Neuronal stem cell (in vitro differentiated cells): ENCODE measurements at regions not wholly inside any gene's neighbourhood (a gene's known extent, or its start where the extent isn't known, plus 50 kb on each side); places are given as distances from the start of the nearest gene placed in this dataset.

Experiments used
- DNase-seq: peaks from one replicate; pipeline ENCODE4 v3.0.0-alpha.2; 2013; ENCODE audit warnings: low spot score
- H2AFZ ChIP-seq: one replicate; pipeline ENCODE4 v1.6.1; 2013; ENCODE audit warnings: mild to moderate bottlenecking, low read length, inconsistent platforms
- H2AK5ac ChIP-seq: 2 replicates; pipeline ENCODE4 v1.6.1; 2013; ENCODE audit warnings: low read depth, mild to moderate bottlenecking, inconsistent platforms, low read length, moderate library complexity, mixed read lengths
- H2BK120ac ChIP-seq: 2 replicates; pipeline ENCODE4 v1.6.1; 2013; ENCODE audit warnings: low read depth, mild to moderate bottlenecking, inconsistent platforms, low read length, moderate library complexity, mixed read lengths
- H2BK12ac ChIP-seq: one replicate; pipeline ENCODE4 v1.6.1; 2013; ENCODE audit warnings: low read length, inconsistent platforms
- H2BK15ac ChIP-seq: 2 replicates; pipeline ENCODE4 v1.6.1; 2013; ENCODE audit warnings: mild to moderate bottlenecking, low read length, inconsistent platforms, mixed read lengths
- H2BK5ac ChIP-seq: one replicate; pipeline ENCODE4 v1.6.1; 2013; ENCODE audit warnings: inconsistent platforms, mild to moderate bottlenecking, low read length, moderate library complexity
- H3K14ac ChIP-seq: one replicate; pipeline ENCODE4 v1.6.1; 2013; ENCODE audit warnings: low read length, inconsistent platforms
- H3K18ac ChIP-seq: 2 replicates; pipeline ENCODE4 v1.6.1; 2013; ENCODE audit warnings: low read length, inconsistent platforms
- H3K23ac ChIP-seq: 2 replicates; pipeline ENCODE4 v1.6.1; 2013; ENCODE audit warnings: low read depth, mild to moderate bottlenecking, mixed read lengths, low read length, inconsistent platforms; ENCODE audit not compliant: poor library complexity
- H3K27ac ChIP-seq: replicated peaks from 3 replicates; pipeline ENCODE4 v1.5.1; 2013; ENCODE audit warnings: low read length, inconsistent platforms
- H3K27me3 ChIP-seq, 3 experiments: 2 replicates each; pipeline ENCODE4 v1.6.1; 2013; ENCODE audit warnings: low read length in 3 of 3, mild to moderate bottlenecking in 2 of 3, inconsistent platforms in 1 of 3, low read depth in 1 of 3, mixed read lengths in 1 of 3, moderate library complexity in 1 of 3; ENCODE audit not compliant: control insufficient read depth in 3 of 3, insufficient read depth in 3 of 3
- H3K36me3 ChIP-seq, 2 donors: replicated peaks in 1 of 2; 2 replicates each; pipeline ENCODE4 v1.6.1; 2013; ENCODE audit warnings: low read length in 2 of 2; ENCODE audit not compliant: control insufficient read depth in 2 of 2, insufficient read depth in 2 of 2
- H3K4ac ChIP-seq: 2 replicates; pipeline ENCODE4 v1.6.1; 2013; ENCODE audit warnings: inconsistent platforms, mild to moderate bottlenecking, low read length, moderate library complexity
- H3K4me1 ChIP-seq, 2 donors: 1 replicate in 1 of 2; 2 replicates in 1 of 2; pipeline ENCODE4 v1.6.1; 2013; ENCODE audit warnings: low read length in 2 of 2, low read depth in 1 of 2; ENCODE audit not compliant: control insufficient read depth in 2 of 2, insufficient read depth in 1 of 2
- H3K4me2 ChIP-seq: one replicate; pipeline ENCODE4 v1.6.1; 2013; ENCODE audit warnings: mild to moderate bottlenecking, low read length, inconsistent platforms; ENCODE audit not compliant: insufficient read depth, poor library complexity, severe bottlenecking
- H3K4me3 ChIP-seq, 2 donors: 2 replicates each; pipeline ENCODE4 v1.5.1; 2013; ENCODE audit warnings: low read length in 2 of 2, mild to moderate bottlenecking in 2 of 2, inconsistent platforms in 1 of 2, moderate library complexity in 1 of 2
- H3K79me1 ChIP-seq: one replicate; pipeline ENCODE4 v1.6.1; 2013; ENCODE audit warnings: low read depth, mild to moderate bottlenecking, inconsistent platforms, low read length, moderate library complexity
- H3K9ac ChIP-seq: one replicate; pipeline ENCODE4 v1.6.1; 2013; ENCODE audit warnings: mild to moderate bottlenecking, low read depth, low read length, inconsistent platforms; ENCODE audit not compliant: poor library complexity
- H3K9me3 ChIP-seq, 2 donors: replicated peaks in 1 of 2; 2 replicates each; pipeline versions ENCODE3 to v1.6.1; 2013; ENCODE audit warnings: low read length in 2 of 2, mild to moderate bottlenecking in 2 of 2, inconsistent platforms in 1 of 2, low read depth in 1 of 2, mixed read lengths in 1 of 2, moderate library complexity in 1 of 2; ENCODE audit not compliant: control insufficient read depth in 2 of 2, insufficient read depth in 1 of 2
- H4K8ac ChIP-seq: one replicate; pipeline ENCODE4 v1.6.1; 2013; ENCODE audit warnings: low read depth, mild to moderate bottlenecking, inconsistent platforms, low read length, moderate library complexity
- H4K91ac ChIP-seq: one replicate; pipeline ENCODE4 v1.6.1; 2013; ENCODE audit warnings: low read length, low read depth, mild to moderate bottlenecking, inconsistent platforms; ENCODE audit not compliant: poor library complexity
- WGBS, 2 donors: extraction: QIAGEN DNeasy Blood & Tissue Kit; methylation state at CpG; one replicate each; pipeline ENCODE4 v1.1.7; 2013; ENCODE audit warnings: missing lambda C conversion rate in 2 of 2, mixed read lengths in 1 of 2; ENCODE audit not compliant: insufficient read length in 2 of 2, insufficient replicate concordance in 1 of 2; ENCODE audit errors: extremely low coverage in 2 of 2; 5-methylcytosine and 5-hydroxymethylcytosine counted together

GRCh38 chr4:164207460-164207859, 546.5 kb upstream of the SMIM31 start:
- Histone ChIP-seq H3K14ac (no peak overlapping the region), H2AK5ac (no peak overlapping the region), H3K23ac (no peak overlapping the region), H4K91ac (no peak overlapping the region), H3K27ac (no peak overlapping the region), H2BK120ac (no peak overlapping the region), H3K79me1 (peaks cover 1% of the 10 kb centered on the region), H2AFZ (no peak overlapping the region), H3K18ac (peak overlapping the region; percentile 44), H2BK5ac (peak overlapping the region; percentile 35), H3K4me1 (peaks cover 6 to 7% of the 10 kb centered on the region in 2 donors), H3K4ac (no peak overlapping the region), H3K36me3 (no peaks in the 10 kb centered on the region), H3K4me2 (no peak overlapping the region), H2BK12ac (no peak overlapping the region), H3K4me3 (no peak overlapping the region), H4K8ac (peak overlapping the region; percentile 89), H3K9ac (peak overlapping the region; percentile 64), H2BK15ac (peak overlapping the region; percentile 38), H3K27me3 (no peaks in the 10 kb centered on the region), H3K9me3 (no peaks in the 10 kb centered on the region)
- DNase-seq, result no peak
- no CpG with 5 or more reads among the region's 5 CpGs for WGBS, 2 donors

- Histone ChIP-seq H3K79me1 (peaks cover 1% of the 10 kb centered on the region), H3K4me2 (no peak overlapping the region), H4K91ac (no peak overlapping the region), H2BK15ac (no peak overlapping the region), H3K4ac (no peak overlapping the region), H2BK120ac (no peak overlapping the region), H3K9me3 (no peaks in the 10 kb centered on the region), H3K14ac (no peak overlapping the region), H3K27ac (no peak overlapping the region), H3K9ac (no peak overlapping the region), H3K18ac (no peak overlapping the region), H3K4me3 (no peak overlapping the region), H2AFZ (no peak overlapping the region), H3K4me1 (peaks cover 0 to 5% of the 10 kb centered on the region in 2 donors), H2BK5ac (no peak overlapping the region), H3K23ac (no peak overlapping the region), H2AK5ac (no peak overlapping the region), H2BK12ac (no peak overlapping the region), H3K36me3 (no peaks in the 10 kb centered on the region), H4K8ac (no peak overlapping the region), H3K27me3 (no peaks in the 10 kb centered on the region)
- no CpG with 5 or more reads among the region's 1 CpG for WGBS, 2 donors
- no peak for DNase-seq
These were observed 543.6 kb upstream of the SMIM31 start for GRCh38 chr4:164210377-164210776.

- DNase-seq, result no peak
- Histone ChIP-seq H2BK120ac (no peak overlapping the region), H3K14ac (no peak overlapping the region), H2BK12ac (no peak overlapping the region), H3K4me1 (peaks cover 0 to 5% of the 10 kb centered on the region in 2 donors), H2BK5ac (no peak overlapping the region), H3K18ac (no peak overlapping the region), H2BK15ac (no peak overlapping the region), H3K27me3 (no peaks in the 10 kb centered on the region), H3K79me1 (peaks cover 1% of the 10 kb centered on the region), H2AK5ac (no peak overlapping the region), H4K8ac (no peak overlapping the region), H3K23ac (no peak overlapping the region), H3K9me3 (no peaks in the 10 kb centered on the region), H2AFZ (no peak overlapping the region), H3K4me3 (no peak overlapping the region), H3K27ac (no peak overlapping the region), H4K91ac (no peak overlapping the region), H3K4me2 (no peak overlapping the region), H3K9ac (no peak overlapping the region), H3K4ac (no peak overlapping the region), H3K36me3 (no peaks in the 10 kb centered on the region)
- WGBS, 2 donors, result no CpG with 5 or more reads among the region's 1 CpG
These were observed 541.8 kb upstream of the SMIM31 start for GRCh38 chr4:164212134-164212533.

DNA sequence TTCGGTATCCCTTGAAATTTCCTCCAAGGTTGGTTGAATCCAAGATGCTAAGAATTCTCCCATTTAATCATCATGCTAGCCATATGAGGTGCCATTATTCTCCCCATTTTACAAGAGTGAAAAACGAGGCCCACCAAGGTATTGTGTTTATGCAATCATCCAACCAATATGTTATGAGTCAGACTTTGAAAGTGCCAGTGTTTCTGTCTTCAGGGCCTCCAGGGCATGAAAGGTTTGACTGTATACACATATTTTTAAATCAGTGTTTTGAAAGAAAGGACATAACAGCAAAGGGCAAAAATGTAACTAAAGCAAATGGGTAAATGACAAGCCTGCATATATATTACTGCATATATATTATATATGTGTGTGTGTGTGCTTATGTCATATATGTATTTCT, 541.2 kb upstream of the SMIM31 start:
- Histone ChIP-seq H3K27me3 (no peaks in the 10 kb centered on the region), H3K4ac (no peak overlapping the region), H3K27ac (no peak overlapping the region), H3K36me3 (no peaks in the 10 kb centered on the region), H3K9ac (no peak overlapping the region), H2AK5ac (no peak overlapping the region), H3K79me1 (peaks cover 1% of the 10 kb centered on the region), H3K14ac (no peak overlapping the region), H3K4me3 (no peak overlapping the region), H3K9me3 (no peaks in the 10 kb centered on the region), H3K23ac (no peak overlapping the region), H3K4me1 (peaks cover 0 to 2% of the 10 kb centered on the region in 2 donors), H2BK15ac (no peak overlapping the region), H4K8ac (no peak overlapping the region), H3K18ac (no peak overlapping the region), H3K4me2 (no peak overlapping the region), H2BK5ac (no peak overlapping the region), H2AFZ (no peak overlapping the region), H2BK12ac (no peak overlapping the region), H4K91ac (no peak overlapping the region), H2BK120ac (no peak overlapping the region)
- no CpG with 5 or more reads among the region's 2 CpGs for WGBS, 2 donors
- DNase-seq, result no peak
